Tibial artery (tissue), 4 donors: ENCODE measurements at regions not wholly inside any gene's neighbourhood (a gene's known extent, or its start where the extent isn't known, plus 50 kb on each side); places are given as distances from the start of the nearest gene placed in this dataset.

Experiments
- DNase-seq, 2 donors: peaks; one replicate each; pipeline ENCODE4 v3.0.0-alpha.2; 2019
- H3K27ac ChIP-seq, 2 donors: fragments of 200-600 bp; sonication (generic) in 1 of 2; 1 replicate in 1 of 2; 2 replicates in 1 of 2; pipeline ENCODE4 v1.5.1; 2018 to 2019; ENCODE audit warnings: mild to moderate bottlenecking in 1 of 2
- H3K27me3 ChIP-seq, 2 donors: fragments of 200-600 bp; sonication (generic) in 1 of 2; one replicate each; pipeline versions ENCODE4 v1.5.1 to v1.6.0; 2016 to 2019
- H3K36me3 ChIP-seq, 3 donors: fragments of 200-600 bp; sonication (generic) in 2 of 3; one replicate each; pipeline ENCODE4 v1.5.1; 2016 to 2019; ENCODE audit warnings: mild to moderate bottlenecking in 2 of 3
- H3K4me1 ChIP-seq, 4 donors: fragments of 200-600 bp; sonication (generic) in 2 of 4; 1 replicate in 3 of 4; 2 replicates in 1 of 4; pipeline ENCODE4 v1.5.1; 2016 to 2019
- H3K4me3 ChIP-seq, 2 donors: fragments of 200-600 bp; sonication (generic) in 1 of 2; 1 replicate in 1 of 2; 2 replicates in 1 of 2; pipeline ENCODE4 v1.5.1; 2018 to 2019; ENCODE audit warnings: mild to moderate bottlenecking in 2 of 2
- H3K9me3 ChIP-seq, 3 donors: fragments of 200-600 bp; sonication (generic) in 1 of 3; one replicate each; pipeline ENCODE4 v1.5.1; 2016 to 2019
- CTCF ChIP-seq, 2 experiments: fragments of 200-600 bp in 1 of 2; fragments of 450-650 bp in 1 of 2; IDR thresholded peaks; one replicate each; pipeline ENCODE4 v1.5.1; 2017 to 2019; ENCODE audit warnings: antibody characterized with exemption in 2 of 2, mild to moderate bottlenecking in 1 of 2, moderate library complexity in 1 of 2
- intact Hi-C: fragments of 100-400 bp; cut with DNase I; formaldehyde crosslinking; loops from one replicate; pipeline ENCODE4 v1.15.0; 2023; ENCODE audit warnings: low total_unique reads

GRCh38 chr4:110924761-110925160 lies 301.9 kb upstream of the PITX2 start:
- Histone ChIP-seq H3K27ac (no peak overlapping the region), H3K36me3 (no peaks in the 10 kb centered on the region), H3K27me3 (no peaks in the 10 kb centered on the region), H3K4me3 (no peak overlapping the region), H3K4me1 (no peaks in the 10 kb centered on the region), H3K9me3 (no peaks in the 10 kb centered on the region)
- DNase-seq, result no peak
- intact Hi-C loops, result no loop called here
- TF ChIP-seq CTCF (IDR thresholded peaks at IDR 0.05), result no peak

GRCh38 chr4:110926841-110927400 lies 304.0 kb upstream of the PITX2 start:
- intact Hi-C loops, result no loop called here
- no peak for DNase-seq
- Histone ChIP-seq H3K27ac (no peak overlapping the region), H3K27me3 (no peaks in the 10 kb centered on the region), H3K36me3 (no peaks in the 10 kb centered on the region), H3K4me1 (no peaks in the 10 kb centered on the region), H3K4me3 (no peak overlapping the region), H3K9me3 (no peaks in the 10 kb centered on the region)
- TF ChIP-seq CTCF (IDR thresholded peaks at IDR 0.05), result no peak

GRCh38 chr4:110933341-110933740 lies 310.5 kb upstream of the PITX2 start:
- no peak for DNase-seq
- intact Hi-C loops, result no loop called here
- no peak overlapping the region for H3K27ac ChIP-seq
- H3K27me3 ChIP-seq, result no peaks in the 10 kb centered on the region
- H3K36me3 ChIP-seq, result no peaks in the 10 kb centered on the region
- TF ChIP-seq CTCF (IDR thresholded peaks at IDR 0.05), result no peak
- no peak overlapping the region for H3K4me3 ChIP-seq
- H3K9me3 ChIP-seq, result no peaks in the 10 kb centered on the region
- H3K4me1 ChIP-seq, result no peaks in the 10 kb centered on the region

GRCh38 chr4:110944501-110944900 lies 321.6 kb upstream of the PITX2 start:
- intact Hi-C loops, result no loop called here
- H3K36me3 ChIP-seq, result no peaks in the 10 kb centered on the region
- H3K27ac ChIP-seq, result no peak overlapping the region
- TF ChIP-seq CTCF (IDR thresholded peaks at IDR 0.05), result no peak
- DNase-seq, result no peak
- no peaks in the 10 kb centered on the region for H3K9me3 ChIP-seq
- H3K4me1 ChIP-seq, result no peaks in the 10 kb centered on the region
- H3K27me3 ChIP-seq, result no peaks in the 10 kb centered on the region
- no peak overlapping the region for H3K4me3 ChIP-seq

- Histone ChIP-seq H3K4me3 (no peak overlapping the region), H3K36me3 (no peaks in the 10 kb centered on the region), H3K27me3 (no peaks in the 10 kb centered on the region), H3K4me1 (no peaks in the 10 kb centered on the region), H3K9me3 (no peaks in the 10 kb centered on the region), H3K27ac (no peak overlapping the region)
- intact Hi-C loops, result no loop called here
- DNase-seq, result no peak
- no peak for TF ChIP-seq CTCF (IDR thresholded peaks at IDR 0.05)
Measured at GRCh38 chr4:110945600-110945999, 322.7 kb upstream of the PITX2 start.

- no peaks in the 10 kb centered on the region for H3K9me3 ChIP-seq
- H3K27me3 ChIP-seq, result no peaks in the 10 kb centered on the region
- H3K4me1 ChIP-seq, result no peaks in the 10 kb centered on the region
- DNase-seq, result no peak
- H3K4me3 ChIP-seq, result no peak overlapping the region
- intact Hi-C loops, result no loop called here
- H3K27ac ChIP-seq, result no peak overlapping the region
- TF ChIP-seq CTCF (IDR thresholded peaks at IDR 0.05), result no peak
- no peaks in the 10 kb centered on the region for H3K36me3 ChIP-seq
Measured at GRCh38 chr4:110949542-110949941, 326.7 kb upstream of the PITX2 start.
